SK-N-SH treated with all-trans-retinoic acid at 6 μM for 48 hours (cell line): ENCODE measurements at regions not wholly inside any gene's neighbourhood (a gene's known extent, or its start where the extent isn't known, plus 50 kb on each side); places are given as distances from the start of the nearest gene placed in this dataset.

ENCODE experiments used
- ARNTL ChIP-seq: fragments of 450-650 bp; formaldehyde crosslinking; IDR thresholded peaks from 2 replicates; pipeline ENCODE4 v1.5.0; 2020; ENCODE audit warnings: low read depth, mild to moderate bottlenecking, moderate library complexity, borderline replicate concordance
- CREB5 ChIP-seq: fragments of 250-450 bp; sonication (Bioruptor Pico); IDR thresholded peaks from 2 replicates; pipeline ENCODE4 v1.5.1; 2020; ENCODE audit warnings: low read depth, mild to moderate bottlenecking, moderate library complexity
- CSRNP3 ChIP-seq: fragments of 250-450 bp; sonication (Bioruptor Pico); IDR thresholded peaks from 2 replicates; pipeline ENCODE4 v1.5.1; 2021; ENCODE audit warnings: mild to moderate bottlenecking, moderate library complexity
- ISL1 ChIP-seq: fragments of 250-450 bp; sonication (Bioruptor Pico); IDR thresholded peaks from 2 replicates; pipeline ENCODE4 v2.1.2; 2022; ENCODE audit warnings: mild to moderate bottlenecking, moderate library complexity
- OSR1 ChIP-seq: fragments of 250-450 bp; sonication (Bioruptor Pico); IDR thresholded peaks from 2 replicates; pipeline ENCODE4 v1.8.0; 2022; ENCODE audit warnings: moderate library complexity, mild to moderate bottlenecking, inconsistent platforms
- PATZ1 ChIP-seq: fragments of 250-450 bp; sonication (Bioruptor Pico); IDR thresholded peaks from 2 replicates; pipeline ENCODE4 v1.8.0; 2020; ENCODE audit warnings: mild to moderate bottlenecking, moderate library complexity, borderline replicate concordance
- PPARA ChIP-seq: fragments of 250-450 bp; sonication (Bioruptor Pico); IDR thresholded peaks from 2 replicates; pipeline ENCODE4 v1.5.0; 2020; ENCODE audit warnings: mild to moderate bottlenecking, borderline replicate concordance
- RARB ChIP-seq: fragments of 250-450 bp; sonication (Bioruptor Pico); IDR thresholded peaks from 2 replicates; pipeline ENCODE4 v1.8.0; 2021; ENCODE audit warnings: mild to moderate bottlenecking, moderate library complexity
- TCF4 ChIP-seq: fragments of 250-450 bp; sonication (Bioruptor Pico); IDR thresholded peaks from 2 replicates; pipeline ENCODE4 v1.8.0; 2021; ENCODE audit warnings: mild to moderate bottlenecking, moderate library complexity, borderline replicate concordance
- TSHZ2 ChIP-seq: fragments of 250-450 bp; sonication (Bioruptor Pico); IDR thresholded peaks from 2 replicates; pipeline ENCODE4 v1.5.0; 2020; ENCODE audit warnings: mild to moderate bottlenecking, moderate library complexity
- ZC3H10 ChIP-seq: fragments of 250-450 bp; sonication (Bioruptor Pico); IDR thresholded peaks from 2 replicates; pipeline ENCODE4 v1.5.1; 2021; ENCODE audit warnings: mild to moderate bottlenecking, moderate library complexity
- ZFP3 ChIP-seq: fragments of 250-450 bp; sonication (Bioruptor Pico); IDR thresholded peaks from 2 replicates; pipeline ENCODE4 v1.5.0; 2020; ENCODE audit warnings: mild to moderate bottlenecking, moderate library complexity
- ZNF8 ChIP-seq: fragments of 450-650 bp; formaldehyde crosslinking; IDR thresholded peaks from 2 replicates; pipeline ENCODE4 v1.5.0; 2020; ENCODE audit warnings: mild to moderate bottlenecking, moderate library complexity

- peak; percentile 40; the same call in 1 of the 2 replicates for TF ChIP-seq ISL1
- TF ChIP-seq RARB (CRISPR knock-in tag), result no peak
- no peak for TF ChIP-seq ZFP3
- TF ChIP-seq CSRNP3 (CRISPR knock-in tag), result no peak
- no peak for TF ChIP-seq ZNF8 (CRISPR knock-in tag)
- TF ChIP-seq TCF4 (CRISPR knock-in tag), result no peak
- no peak for TF ChIP-seq ARNTL (CRISPR knock-in tag)
- no peak for TF ChIP-seq CREB5 (CRISPR knock-in tag)
- TF ChIP-seq PATZ1, result no peak
- TF ChIP-seq PPARA (CRISPR knock-in tag), result no peak
- no peak for TF ChIP-seq TSHZ2 (CRISPR knock-in tag)
- TF ChIP-seq OSR1 (CRISPR knock-in tag), result no peak
- no peak for TF ChIP-seq ZC3H10 (CRISPR knock-in tag)
These were observed 213.7 kb downstream of the PDCD6IP start for GRCh38 chr3:34012102-34012461.
